HL-60 (cell line): ENCODE measurements at regions not wholly inside any gene's neighbourhood (a gene's known extent, or its start where the extent isn't known, plus 50 kb on each side); places are given as distances from the start of the nearest gene placed in this dataset.

ENCODE experiments used
- CTCF ChIP-seq: IDR thresholded peaks from one replicate; pipeline ENCODE4 v1.5.1; 2011; ENCODE audit warnings: low read length, control low read depth, inconsistent platforms; ENCODE audit not compliant: insufficient read depth
- GABPA ChIP-seq: IDR thresholded peaks from 2 replicates; pipeline ENCODE4 v1.6.1; 2012; ENCODE audit warnings: low read depth
- POLR2AphosphoS5 ChIP-seq: IDR thresholded peaks from 2 replicates; pipeline ENCODE4 v1.6.1; 2012; ENCODE audit warnings: low read depth
- REST ChIP-seq: IDR thresholded peaks from 2 replicates; pipeline ENCODE4 v1.6.1; 2012; ENCODE audit warnings: low read depth; ENCODE audit not compliant: insufficient replicate concordance
- SPI1 ChIP-seq: IDR thresholded peaks from 2 replicates; pipeline ENCODE4 v1.6.1; 2012; ENCODE audit warnings: low read depth, mild to moderate bottlenecking, borderline replicate concordance

GRCh38 chr7:49580000-49580399, 193.4 kb upstream of the VWC2 start:
- no peak for TF ChIP-seq CTCF
- no peak for TF ChIP-seq POLR2AphosphoS5
- no peak for TF ChIP-seq SPI1
- TF ChIP-seq REST: no peak
- TF ChIP-seq GABPA: no peak
